Gastrocnemius medialis (tissue), 4 donors: ENCODE measurements at regions not wholly inside any gene's neighbourhood (a gene's known extent, or its start where the extent isn't known, plus 50 kb on each side); places are given as distances from the start of the nearest gene placed in this dataset.

Experiments
- ATAC-seq, 2 donors: fragments of 150-250 bp; one replicate each; pipeline ENCODE4 v1.9.1; 2016
- DNase-seq, 2 donors: peaks; one replicate each; pipeline ENCODE4 v3.0.0-alpha.2; 2019
- H3K27ac ChIP-seq, 4 donors: fragments of 200-600 bp; sonication (generic); 1 replicate in 1 of 4; 2 replicates in 3 of 4; pipeline ENCODE4 v1.5.1; 2016 to 2018; ENCODE audit warnings: mild to moderate bottlenecking in 2 of 4, moderate library complexity in 1 of 4
- H3K27me3 ChIP-seq, 3 donors: fragments of 200-600 bp; sonication (generic) in 2 of 3; 1 replicate in 1 of 3; 2 replicates in 2 of 3; pipeline versions ENCODE4 v1.5.1 to v1.6.0; 2016 to 2019; ENCODE audit warnings: mild to moderate bottlenecking in 1 of 3, moderate library complexity in 1 of 3
- H3K36me3 ChIP-seq, 2 donors: fragments of 200-600 bp; sonication (generic) in 1 of 2; one replicate each; pipeline ENCODE4 v1.5.1; 2017 to 2018
- H3K4me1 ChIP-seq, 2 donors: fragments of 200-600 bp; sonication (generic) in 1 of 2; one replicate each; pipeline ENCODE4 v1.5.1; 2016 to 2017; ENCODE audit warnings: mild to moderate bottlenecking in 2 of 2
- H3K4me3 ChIP-seq, 4 donors: fragments of 200-600 bp; sonication (generic) in 3 of 4; 1 replicate in 1 of 4; 2 replicates in 3 of 4; pipeline ENCODE4 v1.5.1; 2016 to 2019; ENCODE audit warnings: mild to moderate bottlenecking in 2 of 4
- H3K9me3 ChIP-seq, 3 donors: fragments of 200-600 bp; sonication (generic) in 2 of 3; 1 replicate in 1 of 3; 2 replicates in 2 of 3; pipeline ENCODE4 v1.5.1; 2016 to 2019
- CTCF ChIP-seq, 5 experiments: fragments of 450-650 bp in 3 of 5; fragments of 200-600 bp in 2 of 5; sonication (generic) in 2 of 5; IDR thresholded peaks in 4 of 5; conservative IDR thresholded peaks in 1 of 5; 1 replicate in 4 of 5; 2 replicates in 1 of 5; pipeline ENCODE4 v1.5.1; 2016 to 2019; ENCODE audit warnings: antibody characterized with exemption in 5 of 5, mild to moderate bottlenecking in 3 of 5, moderate library complexity in 3 of 5
- POLR2A ChIP-seq, 2 donors: fragments of 450-650 bp; IDR thresholded peaks; one replicate each; pipeline ENCODE4 v1.6.1; 2017; ENCODE audit warnings: antibody characterized with exemption in 2 of 2, mild to moderate bottlenecking in 2 of 2, moderate library complexity in 2 of 2
- in situ Hi-C, 4 donors: fragments of 200-750 bp; cut with MboI; loops; one replicate each; pipeline versions ENCODE4 v1.15.0 to v1.8.0; 2017; ENCODE audit warnings: low sequenced_read_pairs in 4 of 4
- intact Hi-C: fragments of 100-400 bp; cut with DNase I; formaldehyde crosslinking; loops from one replicate; pipeline ENCODE4 v1.15.1; 2023; ENCODE audit warnings: low total_unique reads

GRCh38 chr14:87640553-87640952, 352.4 kb downstream of the GALC start:
- in situ Hi-C loops = no loop called here
- ATAC-seq = no peak

GRCh38 chr14:87638196-87638595, 354.8 kb downstream of the GALC start:
- DNase-seq (no peak), ATAC-seq (no peak)
- TF ChIP-seq POLR2A (IDR thresholded peaks at IDR 0.05) (no peak), CTCF (IDR thresholded peaks at IDR 0.05 in 4 of 5, conservative IDR thresholded peaks at IDR 0.05 in 1 of 5) (no peak)
- Histone ChIP-seq H3K4me1 (no peaks in the 10 kb centered on the region), H3K27ac (no peak overlapping the region), H3K27me3 (no peaks in the 10 kb centered on the region), H3K4me3 (no peak overlapping the region), H3K36me3 (no peaks in the 10 kb centered on the region), H3K9me3 (no peaks in the 10 kb centered on the region)
- in situ Hi-C loops (no loop called here), intact Hi-C loops (no loop called here)

More at GRCh38 chr14:87640553-87640952, 352.4 kb downstream of the GALC start:
- Histone ChIP-seq H3K4me1 (no peaks in the 10 kb centered on the region), H3K36me3 (no peaks in the 10 kb centered on the region), H3K27me3 (no peaks in the 10 kb centered on the region), H3K4me3 (no peak overlapping the region), H3K9me3 (no peaks in the 10 kb centered on the region), H3K27ac (no peak overlapping the region)
- DNase-seq = no peak
- intact Hi-C loops = no loop called here
- TF ChIP-seq POLR2A (IDR thresholded peaks at IDR 0.05) (no peak), CTCF (IDR thresholded peaks at IDR 0.05 in 4 of 5, conservative IDR thresholded peaks at IDR 0.05 in 1 of 5) (no peak)

- Histone ChIP-seq H3K36me3 (no peaks in the 10 kb centered on the region), H3K4me1 (no peaks in the 10 kb centered on the region), H3K27ac (no peak overlapping the region), H3K4me3 (no peak overlapping the region), H3K27me3 (no peaks in the 10 kb centered on the region), H3K9me3 (no peaks in the 10 kb centered on the region)
- DNase-seq = no peak
- intact Hi-C loops (no loop called here), in situ Hi-C loops (no loop called here)
- no peak for TF ChIP-seq CTCF (IDR thresholded peaks at IDR 0.05 in 4 of 5, conservative IDR thresholded peaks at IDR 0.05 in 1 of 5)
- no peak for TF ChIP-seq POLR2A (IDR thresholded peaks at IDR 0.05)
- no peak for ATAC-seq
Measured at GRCh38 chr14:87635442-87635841, 357.5 kb downstream of the GALC start.

- no peak for DNase-seq
- intact Hi-C loops = no loop called here
- in situ Hi-C loops = no loop called here
Measured at GRCh38 chr14:87632796-87633195, 360.2 kb downstream of the GALC start.

More at GRCh38 chr14:87632796-87633195, 360.2 kb downstream of the GALC start:
- no peaks in the 10 kb centered on the region for H3K27me3 ChIP-seq
- no peak overlapping the region for H3K27ac ChIP-seq
- no peaks in the 10 kb centered on the region for H3K9me3 ChIP-seq
- TF ChIP-seq CTCF (IDR thresholded peaks at IDR 0.05 in 4 of 5, conservative IDR thresholded peaks at IDR 0.05 in 1 of 5) (no peak), POLR2A (IDR thresholded peaks at IDR 0.05) (no peak)
- no peak for ATAC-seq
- H3K4me1 ChIP-seq = no peaks in the 10 kb centered on the region
- H3K36me3 ChIP-seq = no peaks in the 10 kb centered on the region
- H3K4me3 ChIP-seq = no peak overlapping the region
